ENCODE measurements at regions not wholly inside any gene's neighbourhood (a gene's known extent, or its start where the extent isn't known, plus 50 kb on each side); places are given as distances from the start of the nearest gene placed in this dataset.

GRCh38 chr14:32022938-32023466 lies 54.1 kb upstream of the ARHGAP5 start:
- DNase-seq (ENCODE audit: low spot score), result no peak

- no peak for DNase-seq (ENCODE audit: low spot score)
These were observed 53.6 kb upstream of the ARHGAP5 start for GRCh38 chr14:32023540-32023939.

- DNase-seq (ENCODE audit: low spot score), result peak; percentile 97
These were observed 49.7 kb upstream of the ARHGAP5 start for GRCh38 chr14:32027255-32027939.
